MM.1S (cell line): ENCODE measurements at regions not wholly inside any gene's neighbourhood (a gene's known extent, or its start where the extent isn't known, plus 50 kb on each side); places are given as distances from the start of the nearest gene placed in this dataset.
A peak's percentile ranks its signal among the peaks of the same experiment; 100 is the strongest.

Experiments used
- DNase-seq: peaks from one replicate; pipeline ENCODE4 v3.0.0-alpha.2; 2015
- H2AFZ ChIP-seq: fragments of 300-600 bp; sonication (generic); 2 replicates; pipeline ENCODE4 v1.6.0; 2016; ENCODE audit warnings: antibody characterized with exemption, low read length
- H3F3A ChIP-seq: fragments of 300-600 bp; sonication (generic); 2 replicates; pipeline ENCODE4 v1.6.1; 2016; ENCODE audit warnings: mild to moderate bottlenecking, antibody characterized with exemption, low read length, moderate library complexity, mixed read lengths; ENCODE audit not compliant: insufficient read depth
- H3K27ac ChIP-seq: fragments of 300-600 bp; sonication (generic); 2 replicates; pipeline ENCODE4 v1.5.1; 2016; ENCODE audit warnings: mild to moderate bottlenecking, low read length
- H3K27me3 ChIP-seq: fragments of 300-600 bp; sonication (generic); replicated peaks from 2 replicates; pipeline ENCODE4 v1.6.0; 2016; ENCODE audit warnings: low read length; ENCODE audit not compliant: insufficient read depth
- H3K36me3 ChIP-seq: fragments of 300-600 bp; sonication (generic); replicated peaks from 2 replicates; pipeline ENCODE4 v1.6.1; 2016; ENCODE audit warnings: mild to moderate bottlenecking, low read length, mixed read lengths; ENCODE audit not compliant: insufficient read depth
- H3K4me1 ChIP-seq: fragments of 300-600 bp; sonication (generic); 2 replicates; pipeline ENCODE4 v1.6.1; 2016; ENCODE audit warnings: low read length, mixed read lengths
- H3K4me2 ChIP-seq: fragments of 300-600 bp; sonication (generic); 2 replicates; pipeline ENCODE4 v1.6.0; 2016; ENCODE audit warnings: low read depth, low read length
- H3K4me3 ChIP-seq: fragments of 300-600 bp; sonication (generic); 2 replicates; pipeline ENCODE4 v1.5.1; 2016; ENCODE audit warnings: low read length, mixed read lengths
- H3K79me2 ChIP-seq: fragments of 300-600 bp; sonication (generic); 2 replicates; pipeline ENCODE4 v1.6.1; 2016; ENCODE audit warnings: mixed run types, low read length, mixed read lengths
- H3K9ac ChIP-seq: fragments of 300-600 bp; sonication (generic); 2 replicates; pipeline ENCODE4 v1.6.1; 2016; ENCODE audit warnings: low read length, mixed read lengths
- H3K9me2 ChIP-seq: fragments of 300-600 bp; sonication (generic); replicated peaks from 2 replicates; pipeline ENCODE4 v1.6.1; 2016; ENCODE audit warnings: mild to moderate bottlenecking, low read length, mixed read lengths; ENCODE audit not compliant: insufficient read depth
- H3K9me3 ChIP-seq: fragments of 300-600 bp; sonication (generic); replicated peaks from 2 replicates; pipeline ENCODE4 v1.6.1; 2016; ENCODE audit warnings: mild to moderate bottlenecking, low read length, mixed read lengths; ENCODE audit not compliant: insufficient read depth
- H4K20me1 ChIP-seq: fragments of 300-600 bp; sonication (generic); 2 replicates; pipeline ENCODE4 v1.6.1; 2016; ENCODE audit warnings: mild to moderate bottlenecking, low read length, moderate library complexity, mixed read lengths; ENCODE audit not compliant: insufficient read depth
- CTCF ChIP-seq: fragments of 300-600 bp; sonication (generic); IDR thresholded peaks from 2 replicates; pipeline ENCODE4 v1.5.1; 2016; ENCODE audit warnings: antibody characterized with exemption, low read length, mixed read lengths
- EZH2 ChIP-seq: fragments of 300-600 bp; sonication (generic); optimal IDR thresholded peaks from 2 replicates; pipeline ENCODE3; 2017; ENCODE audit warnings: low read depth, mild to moderate bottlenecking, antibody characterized with exemption, low read length, mixed read lengths
- EZH2phosphoT487 ChIP-seq: fragments of 300-600 bp; sonication (generic); IDR thresholded peaks from 2 replicates; pipeline ENCODE4 v1.6.1; 2018; ENCODE audit warnings: antibody characterized with exemption, low read length

DNA sequence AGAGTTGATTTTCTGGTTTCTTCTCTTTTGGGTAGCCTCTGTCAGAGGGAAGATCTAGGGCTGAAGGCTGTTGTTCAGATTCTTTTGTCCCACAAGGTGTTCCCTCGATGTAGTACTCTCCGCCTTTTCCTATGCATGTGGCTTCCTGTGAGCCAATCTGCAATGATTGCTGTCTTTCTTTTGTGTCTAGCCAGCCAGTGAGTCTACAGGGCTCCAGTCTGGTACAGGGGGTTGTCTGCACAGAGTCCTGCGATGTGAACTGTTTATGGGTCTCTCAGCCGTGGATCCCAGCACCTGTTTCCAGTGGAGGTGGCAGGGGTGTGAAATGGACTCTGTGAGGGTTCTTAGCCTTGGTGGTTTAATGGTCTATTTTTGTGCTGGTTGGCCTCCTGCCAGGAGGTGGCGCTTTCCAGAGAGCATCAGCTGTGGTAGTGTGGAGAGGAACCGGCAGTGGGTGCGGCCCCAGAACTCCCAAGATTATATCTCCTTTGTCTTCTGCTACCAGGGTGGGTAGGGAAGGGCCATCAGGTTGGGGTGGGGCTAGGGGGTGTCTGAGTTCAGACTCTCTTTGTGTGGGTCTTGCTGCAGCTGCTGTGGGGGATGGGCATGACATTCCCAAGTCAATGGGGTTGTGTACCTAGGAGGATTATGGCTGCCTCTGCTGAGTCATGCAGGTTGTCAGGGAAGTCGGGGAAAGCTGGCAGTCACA lies 81.3 kb upstream of the C21orf91 start:
- Histone ChIP-seq H3K79me2 (no peaks in the 10 kb centered on the region), H3K9ac (no peak overlapping the region), H3K27me3 (no peaks in the 10 kb centered on the region), H3K9me2 (no peaks in the 10 kb centered on the region), H3K9me3 (no peaks in the 10 kb centered on the region), H3K4me2 (no peak overlapping the region), H3K36me3 (no peaks in the 10 kb centered on the region), H2AFZ (no peak overlapping the region), H4K20me1 (no peaks in the 10 kb centered on the region), H3K4me1 (0 out of 2 replicates have a peak, but pooled peaks cover 5% of the 10 kb centered on the region), H3K27ac (no peak overlapping the region), H3F3A (no peaks in the 10 kb centered on the region), H3K4me3 (no peak overlapping the region)
- TF ChIP-seq EZH2phosphoT487 (no peak), CTCF (0 out of 2 replicates have a peak, but pooled peaks have one; percentile 4)
- no peak for DNase-seq

DNA sequence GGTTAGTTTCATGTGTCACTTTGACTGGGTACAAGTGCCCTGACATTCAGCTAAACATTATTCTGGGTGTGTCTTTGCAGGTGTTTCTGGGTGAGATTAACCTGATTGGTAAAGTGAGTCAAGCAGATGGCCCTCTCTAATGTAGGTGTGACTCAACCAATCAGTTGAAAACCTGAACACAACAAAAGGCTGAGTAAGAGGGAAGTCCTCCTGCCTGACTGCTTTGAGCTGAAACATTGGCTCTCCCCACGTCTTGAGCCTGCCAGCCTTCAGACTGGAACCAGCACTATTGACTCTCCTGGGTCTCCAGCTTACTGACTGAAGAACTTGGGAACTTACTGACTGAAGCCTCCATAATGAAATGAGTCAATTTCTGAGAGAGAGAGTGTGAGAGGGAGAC lies 70.0 kb upstream of the C21orf91 start:
- Histone ChIP-seq H3K36me3 (no peaks in the 10 kb centered on the region), H3K27ac (no peak overlapping the region), H3F3A (no peaks in the 10 kb centered on the region), H3K4me3 (no peak overlapping the region), H3K9me2 (no peaks in the 10 kb centered on the region), H3K4me1 (no peaks in the 10 kb centered on the region), H3K9me3 (no peaks in the 10 kb centered on the region), H4K20me1 (no peaks in the 10 kb centered on the region), H3K4me2 (no peak overlapping the region), H2AFZ (no peak overlapping the region), H3K79me2 (no peaks in the 10 kb centered on the region), H3K27me3 (no peaks in the 10 kb centered on the region), H3K9ac (no peak overlapping the region)
- no peak for DNase-seq
- TF ChIP-seq EZH2 (no peak), CTCF (no peak), EZH2phosphoT487 (no peak)

- Histone ChIP-seq H3K27me3 (no peaks in the 10 kb centered on the region), H3K9me2 (no peaks in the 10 kb centered on the region), H3K4me2 (no peak overlapping the region), H3F3A (no peaks in the 10 kb centered on the region), H2AFZ (no peak overlapping the region), H4K20me1 (no peaks in the 10 kb centered on the region), H3K9me3 (no peaks in the 10 kb centered on the region), H3K27ac (no peak overlapping the region), H3K4me3 (no peak overlapping the region), H3K4me1 (no peaks in the 10 kb centered on the region), H3K9ac (no peak overlapping the region), H3K79me2 (no peaks in the 10 kb centered on the region), H3K36me3 (no peaks in the 10 kb centered on the region)
- no peak for DNase-seq
- TF ChIP-seq EZH2 = no peak
- no peak for TF ChIP-seq CTCF
- TF ChIP-seq EZH2phosphoT487 = no peak
Observed at GRCh38 chr21:17869115-17869514, 50.0 kb upstream of the C21orf91 start.
